HCEC 1CT (cell line): ENCODE measurements at regions not wholly inside any gene's neighbourhood (a gene's known extent, or its start where the extent isn't known, plus 50 kb on each side); places are given as distances from the start of the nearest gene placed in this dataset.
"Not testable (repeated sequence)": the region's sequence is repeated elsewhere in the genome, so short reads cannot be mapped to it uniquely, and the experiment has no call there.

Experiments used
- DNase-seq: peaks from one replicate; pipeline ENCODE4 v3.0.0-alpha.2; 2017

- not testable (repeated sequence) for DNase-seq
Observed at GRCh38 chr1:207196135-207196534, 92.1 kb downstream of the C4BPA start.

- not testable (repeated sequence) for DNase-seq
Observed at GRCh38 chr1:207201534-207201933, 97.5 kb downstream of the C4BPA start.

- DNase-seq: no peak
Observed at GRCh38 chr1:207202480-207202879, 98.4 kb downstream of the C4BPA start.

GRCh38 chr1:207203541-207203940 lies 99.5 kb downstream of the C4BPA start:
- DNase-seq: no peak

GRCh38 chr1:207205614-207206061 lies 101.6 kb downstream of the C4BPA start:
- DNase-seq: no peak

GRCh38 chr1:207208691-207209090 lies 104.7 kb downstream of the C4BPA start:
- DNase-seq: not testable (repeated sequence)

GRCh38 chr1:207214453-207214852 lies 107.0 kb upstream of the CD55 start:
- DNase-seq: no peak

- DNase-seq: no peak
Observed at GRCh38 chr1:207217778-207218511, 103.5 kb upstream of the CD55 start.

GRCh38 chr1:207218512-207219362 lies 102.7 kb upstream of the CD55 start:
- DNase-seq: no peak

GRCh38 chr1:207219979-207220889 lies 101.2 kb upstream of the CD55 start:
- no peak for DNase-seq

- DNase-seq: peak; percentile 45
Observed at GRCh38 chr1:207221934-207222351, 99.5 kb upstream of the CD55 start.

- no peak for DNase-seq
Observed at GRCh38 chr1:207223162-207223561, 98.3 kb upstream of the CD55 start.

- no peak for DNase-seq
Observed at GRCh38 chr1:207224666-207225065, 96.8 kb upstream of the CD55 start.

GRCh38 chr1:207227131-207227630 lies 94.3 kb upstream of the CD55 start:
- no peak for DNase-seq

GRCh38 chr1:207228987-207229386 lies 92.5 kb upstream of the CD55 start:
- DNase-seq: no peak

- DNase-seq: no peak
Observed at GRCh38 chr1:207230441-207230840, 91.0 kb upstream of the CD55 start.

GRCh38 chr1:207234690-207235089 lies 86.8 kb upstream of the CD55 start:
- DNase-seq: no peak

GRCh38 chr1:207239874-207240273 lies 81.6 kb upstream of the CD55 start:
- no peak for DNase-seq

GRCh38 chr1:207240325-207241101 lies 81.0 kb upstream of the CD55 start:
- DNase-seq: peak; percentile 18

GRCh38 chr1:207241164-207241934 lies 80.1 kb upstream of the CD55 start:
- DNase-seq: peak; percentile 2
